Large intestine (tissue), 3 donors: ENCODE measurements at regions not wholly inside any gene's neighbourhood (a gene's known extent, or its start where the extent isn't known, plus 50 kb on each side); places are given as distances from the start of the nearest gene placed in this dataset.

Source experiments
- DNase-seq, 2 donors: peaks; one replicate each; pipeline versions ENCODE4 v3.0.0 to v3.0.0-alpha.2; 2013
- H3K27ac ChIP-seq: one replicate; pipeline ENCODE4 v1.5.1; 2013; ENCODE audit warnings: low read length
- H3K27me3 ChIP-seq: 2 replicates; pipeline ENCODE4 v1.6.1; 2013; ENCODE audit warnings: low read length; ENCODE audit not compliant: control insufficient read depth, insufficient read depth
- H3K36me3 ChIP-seq: 2 replicates; pipeline ENCODE4 v1.6.1; 2013; ENCODE audit warnings: low read length; ENCODE audit not compliant: control insufficient read depth, insufficient read depth
- H3K4me1 ChIP-seq: one replicate; pipeline ENCODE4 v1.6.1; 2013; ENCODE audit warnings: low read length; ENCODE audit not compliant: control insufficient read depth, insufficient read depth
- H3K4me3 ChIP-seq: one replicate; pipeline ENCODE4 v1.5.1; 2013; ENCODE audit warnings: low read length
- H3K9me3 ChIP-seq: one replicate; pipeline ENCODE4 v1.6.1; 2013; ENCODE audit warnings: mild to moderate bottlenecking, low read depth, low read length, moderate library complexity; ENCODE audit not compliant: control insufficient read depth
- WGBS: methylation state at CpG from one replicate; pipeline ENCODE4 v1.1.5; 2013; ENCODE audit warnings: low lambda C conversion rate; ENCODE audit not compliant: insufficient coverage; 5-methylcytosine and 5-hydroxymethylcytosine counted together

- H3K4me1 ChIP-seq = no peaks in the 10 kb centered on the region
- H3K27ac ChIP-seq = no peak overlapping the region
- no peak for DNase-seq
- H3K36me3 ChIP-seq = no peaks in the 10 kb centered on the region
- H3K9me3 ChIP-seq = no peaks in the 10 kb centered on the region
- no peak overlapping the region for H3K4me3 ChIP-seq
- H3K27me3 ChIP-seq = no peaks in the 10 kb centered on the region
These were observed 67.8 kb downstream of the GP2 start for GRCh38 chr16:20259541-20259940.

- H3K9me3 ChIP-seq = no peaks in the 10 kb centered on the region
- H3K36me3 ChIP-seq = no peaks in the 10 kb centered on the region
- H3K4me3 ChIP-seq = no peak overlapping the region
- H3K27me3 ChIP-seq = no peaks in the 10 kb centered on the region
- no peak overlapping the region for H3K27ac ChIP-seq
- no CpG with 5 or more reads among the region's 3 CpGs for WGBS
- no peak for DNase-seq
- no peaks in the 10 kb centered on the region for H3K4me1 ChIP-seq
These were observed 70.1 kb downstream of the GP2 start for GRCh38 chr16:20257234-20257633.

- WGBS = no CpG with 5 or more reads among the region's 1 CpG
- Histone ChIP-seq H3K4me3 (no peak overlapping the region), H3K27ac (no peak overlapping the region), H3K4me1 (no peaks in the 10 kb centered on the region), H3K27me3 (no peaks in the 10 kb centered on the region), H3K36me3 (no peaks in the 10 kb centered on the region), H3K9me3 (no peaks in the 10 kb centered on the region)
- no peak for DNase-seq
These were observed 72.3 kb downstream of the GP2 start for GRCh38 chr16:20255002-20255401.

GRCh38 chr16:20253825-20254224 lies 73.5 kb downstream of the GP2 start:
- no peak for DNase-seq
- no peak overlapping the region for H3K27ac ChIP-seq
- H3K36me3 ChIP-seq = no peaks in the 10 kb centered on the region
- H3K27me3 ChIP-seq = no peaks in the 10 kb centered on the region
- no peak overlapping the region for H3K4me3 ChIP-seq
- no peaks in the 10 kb centered on the region for H3K9me3 ChIP-seq
- no peaks in the 10 kb centered on the region for H3K4me1 ChIP-seq
- WGBS = no CpG with 5 or more reads among the region's 2 CpGs

GRCh38 chr16:20249211-20249610 lies 78.1 kb downstream of the GP2 start:
- no CpG with 5 or more reads among the region's 1 CpG for WGBS
- no peaks in the 10 kb centered on the region for H3K36me3 ChIP-seq
- peak; percentile 12 to 44 for DNase-seq

GRCh38 chr16:20247076-20247475 lies 80.2 kb downstream of the GP2 start:
- H3K4me3 ChIP-seq = no peak overlapping the region
- no peak for DNase-seq

More at GRCh38 chr16:20249211-20249610, 78.1 kb downstream of the GP2 start:
- Histone ChIP-seq H3K4me3 (no peak overlapping the region), H3K27me3 (no peaks in the 10 kb centered on the region), H3K4me1 (no peaks in the 10 kb centered on the region), H3K9me3 (no peaks in the 10 kb centered on the region), H3K27ac (no peak overlapping the region)

GRCh38 chr16:20243731-20244281 lies 83.5 kb downstream of the GP2 start:
- peaks cover 3% of the 10 kb centered on the region for H3K27me3 ChIP-seq
- H3K4me1 ChIP-seq = no peaks in the 10 kb centered on the region
- WGBS = 57% methylated on average over 2 of the region's 3 CpGs
- no peaks in the 10 kb centered on the region for H3K36me3 ChIP-seq
- DNase-seq = peak in 1 of 2 donors; percentile 36
- H3K27ac ChIP-seq = no peak overlapping the region
- H3K4me3 ChIP-seq = no peak overlapping the region
- no peaks in the 10 kb centered on the region for H3K9me3 ChIP-seq

More at GRCh38 chr16:20247076-20247475, 80.2 kb downstream of the GP2 start:
- Histone ChIP-seq H3K27me3 (peaks cover 3% of the 10 kb centered on the region), H3K9me3 (no peaks in the 10 kb centered on the region), H3K4me1 (no peaks in the 10 kb centered on the region), H3K27ac (no peak overlapping the region), H3K36me3 (no peaks in the 10 kb centered on the region)
- 80% methylated on average over 1 of the region's 3 CpGs for WGBS

GRCh38 chr16:20242568-20243255 lies 84.6 kb downstream of the GP2 start:
- H3K27me3 ChIP-seq = peaks cover 3% of the 10 kb centered on the region
- no peak overlapping the region for H3K4me3 ChIP-seq
- no peaks in the 10 kb centered on the region for H3K9me3 ChIP-seq
- DNase-seq = no peak
- H3K27ac ChIP-seq = no peak overlapping the region
- no peaks in the 10 kb centered on the region for H3K36me3 ChIP-seq
- WGBS = 100% methylated on average over 1 of the region's 3 CpGs
- H3K4me1 ChIP-seq = no peaks in the 10 kb centered on the region

GRCh38 chr16:20241321-20241720 lies 86.0 kb downstream of the GP2 start:
- no peak overlapping the region for H3K27ac ChIP-seq
- H3K9me3 ChIP-seq = no peaks in the 10 kb centered on the region
- no peaks in the 10 kb centered on the region for H3K36me3 ChIP-seq
- H3K4me1 ChIP-seq = no peaks in the 10 kb centered on the region
- H3K27me3 ChIP-seq = peaks cover 3% of the 10 kb centered on the region
- WGBS = no CpG with 5 or more reads among the region's 2 CpGs
- H3K4me3 ChIP-seq = no peak overlapping the region
- DNase-seq = no peak

GRCh38 chr16:20236579-20237289 lies 90.6 kb downstream of the GP2 start:
- Histone ChIP-seq H3K27ac (no peak overlapping the region), H3K36me3 (no peaks in the 10 kb centered on the region), H3K9me3 (no peaks in the 10 kb centered on the region), H3K4me3 (no peak overlapping the region), H3K27me3 (peaks cover 3% of the 10 kb centered on the region), H3K4me1 (no peaks in the 10 kb centered on the region)
- DNase-seq = no peak
- WGBS = 89% methylated on average over 2 of the region's 7 CpGs
